ENCODE measurements at regions not wholly inside any gene's neighbourhood (a gene's known extent, or its start where the extent isn't known, plus 50 kb on each side); places are given as distances from the start of the nearest gene placed in this dataset.

DNA sequence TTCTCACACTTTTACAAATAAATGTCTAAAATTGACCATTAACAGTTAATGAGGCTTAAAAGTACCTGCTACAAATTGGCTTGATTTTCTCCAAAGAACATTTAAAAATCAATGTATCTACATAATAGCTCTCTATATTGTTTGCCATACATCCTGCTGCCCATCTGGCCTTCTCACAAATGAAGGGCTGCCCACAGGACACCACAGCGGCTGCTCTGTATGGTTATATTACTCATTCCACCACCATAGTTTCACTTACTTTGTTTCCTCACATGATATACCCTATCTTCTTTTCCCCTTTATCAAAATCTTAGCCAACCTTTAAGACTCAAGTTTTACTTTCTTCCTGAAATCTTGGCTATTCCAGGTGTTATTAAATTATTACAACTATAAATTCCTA, 407.7 kb upstream of the HTR1E start:
- TF ChIP-seq YY1 (IDR thresholded peaks at IDR 0.05; ENCODE audit: insufficient read depth, insufficient read length) (no peak), SUZ12 (IDR thresholded peaks at IDR 0.05; ENCODE audit: extremely low read depth, insufficient read depth, insufficient read length) (no peak), ZNF274 (IDR thresholded peaks at IDR 0.05; ENCODE audit: low read depth, low read length) (no peak)

Measured in NT2/D1 (cell line).